ENCODE measurements at regions not wholly inside any gene's neighbourhood (a gene's known extent, or its start where the extent isn't known, plus 50 kb on each side); places are given as distances from the start of the nearest gene placed in this dataset.

GRCh38 chr2:2763351-2764000 is 432.4 kb upstream of the MYT1L start:
- no peaks in the 10 kb centered on the region for H3K79me2 ChIP-seq (ENCODE audit: control insufficient read depth in 1 of 2, insufficient read depth in 2 of 2, low read length in 2 of 2)
- H3K9ac ChIP-seq (replicated peaks in 1 of 4; ENCODE audit: extremely low read depth in 1 of 4, low read depth in 3 of 4, low read length in 3 of 4) = no peak overlapping the region
- H4K20me1 ChIP-seq (replicated peaks in 1 of 2; ENCODE audit: control insufficient read depth in 1 of 2, insufficient read depth in 2 of 2, low read length in 2 of 2) = no peaks in the 10 kb centered on the region
- no peak overlapping the region for H3K18ac ChIP-seq (ENCODE audit: extremely low read depth, low read length)
- no peak overlapping the region for H2BK120ac ChIP-seq (replicated peaks; ENCODE audit: low read depth, low read length)
- no peak overlapping the region for H3K27ac ChIP-seq (ENCODE audit: low read depth, low read length)
- H3K9me3 ChIP-seq (ENCODE audit: insufficient read depth in 2 of 2, low read depth in 1 of 2, low read length in 1 of 2) = peaks cover 7 to 9% of the 10 kb centered on the region in 2 experiments; a peak in 3 of 4 replicates
- no peak overlapping the region for H2BK12ac ChIP-seq (ENCODE audit: low read depth, low read length)
- no peak for TF ChIP-seq SRF (IDR thresholded peaks at IDR 0.05; ENCODE audit: low read depth, low read length)
- no peak for TF ChIP-seq CEBPB (IDR thresholded peaks at IDR 0.05; ENCODE audit: low read depth, low read length)
- no peak for TF ChIP-seq CREB1 (IDR thresholded peaks at IDR 0.05)
- TF ChIP-seq MAX (IDR thresholded peaks at IDR 0.05) = no peak
- TF ChIP-seq YY1 (IDR thresholded peaks at IDR 0.05; ENCODE audit: low read depth, low read length) = no peak
- no peak for TF ChIP-seq FOSL1 (IDR thresholded peaks at IDR 0.05; ENCODE audit: insufficient read depth, low read depth, low read length)
- TF ChIP-seq SIX5 (IDR thresholded peaks at IDR 0.05; ENCODE audit: low read depth, low read length) = no peak
- no peak for TF ChIP-seq CTBP2 (IDR thresholded peaks at IDR 0.05; ENCODE audit: borderline replicate concordance, insufficient read depth, insufficient read length, low read length)
- no peak for TF ChIP-seq SP2 (IDR thresholded peaks at IDR 0.05; ENCODE audit: low read length)
- TF ChIP-seq RFX5 (IDR thresholded peaks at IDR 0.05; ENCODE audit: borderline replicate concordance, low read depth, low read length) = no peak
- TF ChIP-seq SAP30 (IDR thresholded peaks at IDR 0.05; ENCODE audit: insufficient read depth, insufficient replicate concordance, low read length) = no peak
- no peak for TF ChIP-seq ATF2 (IDR thresholded peaks at IDR 0.05; ENCODE audit: low read length)
- ChIA-PET CTCF (ENCODE audit: partially characterized antibody) (interaction anchor here (0.6 kb wide), 1 partner anchor 53 kb away, joined by 4 read pairs; no protein-coding TSS in a partner anchor), POLR2A (ENCODE audit: partially characterized antibody) (no interaction called here)
- H3K4me1 ChIP-seq (replicated peaks in 1 of 4; ENCODE audit: control insufficient read depth in 3 of 4, insufficient read depth in 4 of 4, low read length in 3 of 4) = peaks cover 0 to 2% (median 0%) of the 10 kb centered on the region in 4 experiments; a peak in 2 of 7 replicates
- no peak overlapping the region for H3K4me3 ChIP-seq (ENCODE audit: extremely low read depth in 1 of 4, insufficient read depth in 2 of 4, low read depth in 3 of 4, low read length in 4 of 4)
- H3K4me2 ChIP-seq (ENCODE audit: insufficient read depth in 1 of 2, low read depth in 2 of 2, low read length in 2 of 2) = no peak overlapping the region
- DNase-seq (ENCODE audit: low read depth in 1 of 2, low spot score in 2 of 2) = no peak
- H3K4ac ChIP-seq (replicated peaks; ENCODE audit: insufficient read length, low read depth, low read length) = no peak overlapping the region
- no peaks in the 10 kb centered on the region for H3K36me3 ChIP-seq (ENCODE audit: control insufficient read depth in 2 of 4, insufficient read depth in 4 of 4, low read length in 3 of 4)
- no peaks in the 10 kb centered on the region for H3K27me3 ChIP-seq (replicated peaks in 1 of 4; ENCODE audit: control insufficient read depth in 3 of 4, extremely low read depth in 1 of 4, insufficient read depth in 3 of 4, low read length in 3 of 4)
- peak overlapping the region; percentile 52; the same call in 1 of the 2 replicates for H4K8ac ChIP-seq (ENCODE audit: extremely low read depth, insufficient read depth, low read length)
- H3K23ac ChIP-seq (ENCODE audit: insufficient read length) = no peak overlapping the region
- H2AK5ac ChIP-seq (ENCODE audit: low read depth, low read length) = no peak overlapping the region
- H3K23me2 ChIP-seq (ENCODE audit: low read depth, low read length) = no peaks in the 10 kb centered on the region
- H3K56ac ChIP-seq (replicated peaks; ENCODE audit: insufficient read length, low read depth, low read length) = no peak overlapping the region
- H4K91ac ChIP-seq (replicated peaks; ENCODE audit: insufficient read length, low read length) = no peak overlapping the region
- H2AFZ ChIP-seq (ENCODE audit: low read length) = no peak overlapping the region
- H3K14ac ChIP-seq (ENCODE audit: insufficient read length) = no peak overlapping the region
- H2BK20ac ChIP-seq (ENCODE audit: low read length) = no peak overlapping the region
- 84% methylated on average over 23 of the region's 25 CpGs; no CpG with 5 or more reads in 1 of the 2 experiments for WGBS, 2 experiments (ENCODE audit: extremely low coverage in 1 of 2, insufficient coverage in 1 of 2, insufficient read length in 1 of 2, insufficient replicate concordance in 2 of 2, low coverage in 1 of 2, low lambda C conversion rate in 2 of 2, missing lambda C conversion rate in 1 of 2)
- no peaks in the 10 kb centered on the region for H3K79me1 ChIP-seq (ENCODE audit: low read depth, low read length)
- H2BK5ac ChIP-seq (ENCODE audit: low read depth, low read length) = no peak overlapping the region
- H4K5ac ChIP-seq (ENCODE audit: insufficient read length, low read depth, low read length) = no peak overlapping the region
- H2BK15ac ChIP-seq (ENCODE audit: low read length) = no peak overlapping the region
- FAIRE-seq = no peak

All from H1 (cell line).